AG09319 (cell line): ENCODE measurements at regions not wholly inside any gene's neighbourhood (a gene's known extent, or its start where the extent isn't known, plus 50 kb on each side); places are given as distances from the start of the nearest gene placed in this dataset.

Experiments
- DNase-seq: peaks from one replicate; pipeline ENCODE4 v3.0.0-alpha.2; 2010; ENCODE audit warnings: low read depth; ENCODE audit errors: extremely low read depth
- TF ChIP-seq, protein P1 (sequence below): IDR thresholded peaks from 2 replicates; pipeline ENCODE4 v1.5.1; 2011; ENCODE audit warnings: low read depth, mild to moderate bottlenecking, inconsistent platforms, low read length, moderate library complexity

DNA sequence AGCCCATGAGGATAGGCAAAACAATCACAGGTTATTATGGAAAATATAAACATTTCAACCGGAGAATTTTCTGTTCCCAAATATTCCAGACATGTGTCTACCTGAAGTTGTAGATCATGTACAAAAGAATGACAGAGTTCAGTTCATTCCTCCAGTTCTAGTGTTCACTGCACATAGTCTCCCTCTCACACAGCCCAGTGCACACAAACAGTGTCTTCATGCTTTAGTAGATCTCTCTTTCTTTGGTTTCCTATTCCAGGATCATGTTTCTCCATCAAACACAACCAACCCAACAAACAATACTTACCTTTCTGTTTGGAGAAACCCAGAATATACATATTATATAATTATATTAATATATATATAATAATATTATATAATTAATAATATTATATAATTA lies 671.9 kb downstream of the TRIML1 start:
- TF ChIP-seq, protein P1, sequence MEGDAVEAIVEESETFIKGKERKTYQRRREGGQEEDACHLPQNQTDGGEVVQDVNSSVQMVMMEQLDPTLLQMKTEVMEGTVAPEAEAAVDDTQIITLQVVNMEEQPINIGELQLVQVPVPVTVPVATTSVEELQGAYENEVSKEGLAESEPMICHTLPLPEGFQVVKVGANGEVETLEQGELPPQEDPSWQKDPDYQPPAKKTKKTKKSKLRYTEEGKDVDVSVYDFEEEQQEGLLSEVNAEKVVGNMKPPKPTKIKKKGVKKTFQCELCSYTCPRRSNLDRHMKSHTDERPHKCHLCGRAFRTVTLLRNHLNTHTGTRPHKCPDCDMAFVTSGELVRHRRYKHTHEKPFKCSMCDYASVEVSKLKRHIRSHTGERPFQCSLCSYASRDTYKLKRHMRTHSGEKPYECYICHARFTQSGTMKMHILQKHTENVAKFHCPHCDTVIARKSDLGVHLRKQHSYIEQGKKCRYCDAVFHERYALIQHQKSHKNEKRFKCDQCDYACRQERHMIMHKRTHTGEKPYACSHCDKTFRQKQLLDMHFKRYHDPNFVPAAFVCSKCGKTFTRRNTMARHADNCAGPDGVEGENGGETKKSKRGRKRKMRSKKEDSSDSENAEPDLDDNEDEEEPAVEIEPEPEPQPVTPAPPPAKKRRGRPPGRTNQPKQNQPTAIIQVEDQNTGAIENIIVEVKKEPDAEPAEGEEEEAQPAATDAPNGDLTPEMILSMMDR, result no peak
- no peak for DNase-seq

DNA sequence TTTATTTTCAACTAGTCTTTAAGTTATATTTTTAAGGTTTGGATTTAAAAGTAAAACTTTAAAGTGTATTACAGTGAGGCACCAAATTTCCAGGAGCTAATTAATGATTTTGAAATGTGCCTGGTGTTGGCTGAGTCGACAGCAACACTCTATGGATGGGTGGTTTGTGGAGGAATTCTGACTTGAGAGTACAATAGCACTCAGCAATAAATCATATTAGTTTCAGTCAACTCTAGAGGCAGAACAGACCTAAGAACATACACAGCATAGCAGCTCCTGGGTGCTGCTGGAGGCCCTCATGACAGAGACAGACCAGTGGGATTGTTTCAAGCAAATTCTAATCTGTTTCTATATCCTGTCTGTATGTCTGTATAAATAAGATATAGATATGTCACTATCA lies 673.4 kb downstream of the TRIML1 start:
- TF ChIP-seq, protein P1, result no peak

DNA sequence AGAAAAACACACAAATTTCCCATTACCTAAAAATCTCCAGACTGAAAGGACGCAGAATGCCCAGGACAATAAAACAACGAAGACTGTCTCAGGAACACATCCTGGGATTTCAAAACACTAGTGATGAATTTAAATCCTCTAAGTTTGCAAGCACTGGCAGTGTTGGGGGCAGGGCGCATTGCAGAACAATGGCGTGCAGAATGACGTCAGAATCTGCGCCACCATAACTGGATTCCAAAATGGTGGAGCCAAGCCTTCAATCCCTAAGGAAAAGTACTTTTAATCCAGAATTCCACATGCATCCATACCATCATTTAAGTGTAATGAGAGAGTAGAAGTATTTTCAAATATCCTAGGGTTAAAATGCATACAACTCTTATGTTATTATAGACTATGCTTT lies 679.1 kb downstream of the TRIML1 start:
- TF ChIP-seq, protein P1, result no peak
- no peak for DNase-seq

More for the DNA sequence above, 673.4 kb downstream of the TRIML1 start:
- DNase-seq, result no peak

DNA sequence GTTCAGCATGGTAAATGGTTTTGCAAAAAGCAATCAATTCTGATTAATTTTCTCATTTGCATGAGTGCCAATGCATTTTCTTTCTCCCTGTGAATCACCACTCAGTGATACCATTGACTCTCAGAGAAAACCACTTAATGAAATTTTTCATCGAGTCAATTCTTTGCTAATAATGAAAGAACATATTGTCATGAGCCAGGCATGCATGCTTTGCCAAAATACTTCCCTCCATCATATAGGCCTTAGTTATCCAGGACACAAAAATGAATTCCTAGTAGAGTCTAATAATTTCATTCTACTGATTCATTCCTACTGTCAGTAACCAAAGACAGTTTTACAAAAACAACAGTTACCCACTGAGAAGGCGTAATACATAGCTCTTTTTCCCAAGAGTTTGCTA lies 680.0 kb downstream of the TRIML1 start:
- TF ChIP-seq, protein P1, result no peak
- DNase-seq, result no peak

DNA sequence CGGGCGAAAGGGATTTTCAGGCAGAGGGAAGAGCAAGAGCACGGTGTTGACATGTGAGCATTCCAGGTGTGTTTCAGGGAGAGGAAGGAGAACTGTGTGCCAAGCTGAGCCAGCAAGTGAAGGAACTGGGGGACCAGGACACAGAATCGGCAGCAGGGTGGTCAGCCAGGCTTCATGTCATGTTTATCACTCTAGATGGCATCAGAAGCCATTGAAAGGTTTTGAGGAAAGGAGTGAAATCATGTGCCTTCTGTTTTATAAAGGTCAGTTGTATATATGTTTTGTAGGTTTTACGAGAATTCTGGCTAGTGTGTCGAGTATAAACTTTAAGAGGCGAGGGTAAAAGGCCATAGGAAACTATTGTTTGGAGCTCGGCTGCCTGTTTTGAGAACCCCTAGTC lies 682.3 kb downstream of the TRIML1 start:
- TF ChIP-seq, protein P1, result no peak
- no peak for DNase-seq

DNA sequence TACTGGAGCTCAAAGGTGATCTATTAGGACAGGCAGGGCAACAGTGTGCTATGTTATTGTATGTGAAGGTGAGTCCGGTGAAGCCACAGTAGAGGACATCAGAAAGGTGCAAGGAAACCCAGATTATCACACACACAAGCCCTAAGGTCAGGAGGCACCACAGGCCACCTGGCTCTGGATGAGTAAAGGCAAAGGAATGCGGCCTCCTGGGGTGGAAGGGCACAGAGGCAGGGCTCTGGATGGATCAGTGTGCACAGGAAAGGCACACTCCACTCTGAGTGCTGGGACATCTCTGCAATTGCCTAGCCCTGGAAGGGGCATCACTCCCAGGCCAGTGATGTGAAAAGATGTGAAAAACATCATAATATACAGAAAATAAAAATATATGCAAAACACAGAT lies 683.5 kb downstream of the TRIML1 start:
- TF ChIP-seq, protein P1, result no peak
- no peak for DNase-seq

DNA sequence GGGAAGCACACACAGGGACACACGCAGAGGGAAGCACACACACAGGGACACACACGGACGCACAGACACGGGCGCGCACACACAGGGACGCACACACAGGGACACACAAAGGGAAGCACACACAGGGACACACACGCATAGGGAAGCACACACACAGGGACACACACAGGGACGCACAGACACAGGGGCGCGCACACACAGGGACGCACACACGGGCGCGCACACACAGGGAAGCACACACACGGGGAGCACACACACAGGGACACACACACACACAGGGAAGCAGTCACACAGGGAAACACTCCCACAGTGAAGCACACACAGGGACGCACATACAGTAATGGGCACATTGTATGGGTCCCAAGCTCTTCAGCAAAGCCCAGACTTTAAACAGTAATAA lies 685.3 kb downstream of the TRIML1 start:
- TF ChIP-seq, protein P1, result no peak
- DNase-seq, result no peak
